Trophoblast cell (in vitro differentiated cells and primary cell): ENCODE measurements at regions not wholly inside any gene's neighbourhood (a gene's known extent, or its start where the extent isn't known, plus 50 kb on each side); places are given as distances from the start of the nearest gene placed in this dataset.

Experiments
- DNase-seq, 2 donors: peaks; one replicate each; pipeline ENCODE4 v3.0.0-alpha.2; 2016
- H2AFZ ChIP-seq: 2 replicates; pipeline ENCODE4 v1.6.1; 2013; ENCODE audit warnings: low read length, moderate library complexity, mild to moderate bottlenecking; ENCODE audit not compliant: insufficient read depth, poor library complexity
- H2AK5ac ChIP-seq: 2 replicates; pipeline ENCODE4 v1.6.1; 2013; ENCODE audit warnings: mild to moderate bottlenecking, low read length
- H2BK120ac ChIP-seq: 2 replicates; pipeline ENCODE4 v1.6.1; 2013; ENCODE audit warnings: low read length, mild to moderate bottlenecking, moderate library complexity; ENCODE audit not compliant: insufficient read depth, poor library complexity
- H2BK12ac ChIP-seq: 2 replicates; pipeline ENCODE4 v1.6.1; 2013; ENCODE audit warnings: mild to moderate bottlenecking, low read length, moderate library complexity
- H2BK5ac ChIP-seq: 2 replicates; pipeline ENCODE4 v1.6.1; 2013; ENCODE audit warnings: low read length, low read depth, moderate library complexity, mild to moderate bottlenecking; ENCODE audit not compliant: poor library complexity
- H3K14ac ChIP-seq: 2 replicates; pipeline ENCODE4 v1.6.1; 2013; ENCODE audit warnings: mild to moderate bottlenecking, low read length
- H3K18ac ChIP-seq: 2 replicates; pipeline ENCODE4 v1.6.1; 2013; ENCODE audit warnings: mild to moderate bottlenecking, low read length
- H3K23ac ChIP-seq: 2 replicates; pipeline ENCODE4 v1.6.1; 2013; ENCODE audit warnings: low read length
- H3K27ac ChIP-seq: 2 replicates; pipeline ENCODE4 v1.5.1; 2013; ENCODE audit warnings: low read depth, mild to moderate bottlenecking, inconsistent platforms, low read length, moderate library complexity
- H3K27me3 ChIP-seq: 2 replicates; pipeline ENCODE4 v1.6.1; 2013; ENCODE audit warnings: inconsistent platforms, mild to moderate bottlenecking, low read length, moderate library complexity; ENCODE audit not compliant: insufficient read depth
- H3K36me3 ChIP-seq, 2 experiments: 1 replicate in 1 of 2; 2 replicates in 1 of 2; pipeline ENCODE4 v1.6.1; 2013; ENCODE audit warnings: low read length in 2 of 2, mild to moderate bottlenecking in 2 of 2, moderate library complexity in 1 of 2; ENCODE audit not compliant: insufficient read depth in 2 of 2, control insufficient read depth in 1 of 2
- H3K4ac ChIP-seq: 2 replicates; pipeline ENCODE4 v1.6.1; 2013; ENCODE audit warnings: low read depth, mild to moderate bottlenecking, low read length, moderate library complexity
- H3K4me1 ChIP-seq, 2 experiments: 1 replicate in 1 of 2; 2 replicates in 1 of 2; pipeline ENCODE4 v1.6.1; 2013; ENCODE audit warnings: low read length in 2 of 2, mild to moderate bottlenecking in 2 of 2, moderate library complexity in 1 of 2; ENCODE audit not compliant: insufficient read depth in 2 of 2, control insufficient read depth in 1 of 2
- H3K4me2 ChIP-seq: 2 replicates; pipeline ENCODE4 v1.6.1; 2013; ENCODE audit warnings: inconsistent platforms, mild to moderate bottlenecking, low read length, moderate library complexity
- H3K4me3 ChIP-seq: 2 replicates; pipeline ENCODE4 v1.5.1; 2013; ENCODE audit warnings: mild to moderate bottlenecking, low read depth, low read length, inconsistent platforms
- H3K79me1 ChIP-seq: one replicate; pipeline ENCODE4 v1.6.1; 2013; ENCODE audit warnings: low read length
- H3K79me2 ChIP-seq: 2 replicates; pipeline ENCODE4 v1.6.1; 2013; ENCODE audit warnings: low read length, mild to moderate bottlenecking; ENCODE audit not compliant: control insufficient read depth, insufficient read depth, poor library complexity
- H3K9ac ChIP-seq: 2 replicates; pipeline ENCODE4 v1.6.1; 2013; ENCODE audit warnings: mild to moderate bottlenecking, low read length
- H3K9me3 ChIP-seq: 2 replicates; pipeline ENCODE4 v1.6.1; 2013; ENCODE audit warnings: low read depth, mild to moderate bottlenecking, control low read depth, inconsistent platforms, low read length; ENCODE audit not compliant: insufficient read depth
- H4K12ac ChIP-seq: 2 replicates; pipeline ENCODE4 v1.6.1; 2013; ENCODE audit warnings: low read depth, mild to moderate bottlenecking, low read length, moderate library complexity
- H4K8ac ChIP-seq: 2 replicates; pipeline ENCODE4 v1.6.1; 2013; ENCODE audit warnings: low read depth, mild to moderate bottlenecking, low read length, moderate library complexity
- H4K91ac ChIP-seq: one replicate; pipeline ENCODE4 v1.6.1; 2013; ENCODE audit warnings: low read depth, mild to moderate bottlenecking, low read length, moderate library complexity
- WGBS: extraction: QIAGEN DNeasy Blood & Tissue Kit; methylation state at CpG from one replicate; pipeline ENCODE4 v1.1.7; 2013; ENCODE audit warnings: missing lambda C conversion rate; ENCODE audit not compliant: insufficient read length, insufficient coverage; ENCODE audit errors: extremely low coverage; 5-methylcytosine and 5-hydroxymethylcytosine counted together

DNA sequence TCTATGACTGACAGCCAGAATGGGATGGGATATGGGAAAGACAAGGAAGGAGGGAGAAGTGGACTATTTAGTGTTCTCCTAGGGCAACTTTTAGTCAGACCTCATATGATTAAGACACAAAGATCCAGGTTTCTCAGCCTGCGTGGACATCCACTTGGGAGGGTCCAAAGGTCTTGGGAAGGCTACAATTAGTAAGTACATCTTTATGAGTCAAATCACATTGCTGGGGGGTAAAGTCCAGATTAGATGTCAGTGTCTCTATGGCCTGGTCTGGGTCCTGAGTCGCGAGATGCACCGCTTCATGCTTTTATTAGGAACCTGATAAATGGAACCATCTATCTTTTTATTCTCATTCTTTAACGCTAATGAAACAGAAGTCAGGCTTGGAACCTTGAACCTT, 378.4 kb upstream of the ASIC2 start:
- no peak overlapping the region for H2AFZ ChIP-seq
- no peak overlapping the region for H3K14ac ChIP-seq
- no peak overlapping the region for H3K4me2 ChIP-seq
- H3K18ac ChIP-seq = no peak overlapping the region
- no peak overlapping the region for H4K8ac ChIP-seq
- no CpG with 5 or more reads among the region's 5 CpGs for WGBS
- H4K12ac ChIP-seq = no peak overlapping the region
- no peaks in the 10 kb centered on the region for H3K27me3 ChIP-seq
- no peaks in the 10 kb centered on the region for H3K79me1 ChIP-seq
- no peaks in the 10 kb centered on the region for H3K9me3 ChIP-seq
- no peak overlapping the region for H3K27ac ChIP-seq
- no peak overlapping the region for H3K9ac ChIP-seq
- H3K23ac ChIP-seq = no peak overlapping the region
- no peak overlapping the region for H3K4ac ChIP-seq
- no peaks in the 10 kb centered on the region for H3K4me1 ChIP-seq
- H2BK120ac ChIP-seq = no peak overlapping the region
- H4K91ac ChIP-seq = no peak overlapping the region
- H2BK12ac ChIP-seq = no peak overlapping the region
- H3K4me3 ChIP-seq = no peak overlapping the region
- no peaks in the 10 kb centered on the region for H3K79me2 ChIP-seq
- H2AK5ac ChIP-seq = no peak overlapping the region
- no peak overlapping the region for H2BK5ac ChIP-seq
- no peaks in the 10 kb centered on the region for H3K36me3 ChIP-seq
- DNase-seq = no peak

DNA sequence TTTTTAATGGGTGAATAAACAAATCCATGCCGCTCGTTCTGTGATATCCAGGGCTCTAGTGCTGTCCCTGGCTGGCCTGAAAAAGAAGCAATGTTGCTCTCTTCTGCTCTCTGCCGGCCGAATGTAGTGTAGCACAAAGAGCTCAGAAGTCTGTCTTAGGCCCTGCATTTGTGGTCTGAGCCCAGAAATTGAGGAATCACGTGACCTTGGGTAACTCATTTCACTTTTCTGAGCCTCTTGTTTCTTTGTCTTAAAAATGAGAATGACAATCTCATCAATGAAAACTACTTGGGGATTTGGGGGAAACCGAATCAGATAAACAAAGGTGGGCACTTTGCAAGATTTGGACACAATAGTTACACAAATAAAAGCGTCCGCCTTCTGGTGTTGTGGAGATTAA, 381.6 kb upstream of the ASIC2 start:
- no peak overlapping the region for H3K4me3 ChIP-seq
- H3K79me1 ChIP-seq = no peaks in the 10 kb centered on the region

DNA sequence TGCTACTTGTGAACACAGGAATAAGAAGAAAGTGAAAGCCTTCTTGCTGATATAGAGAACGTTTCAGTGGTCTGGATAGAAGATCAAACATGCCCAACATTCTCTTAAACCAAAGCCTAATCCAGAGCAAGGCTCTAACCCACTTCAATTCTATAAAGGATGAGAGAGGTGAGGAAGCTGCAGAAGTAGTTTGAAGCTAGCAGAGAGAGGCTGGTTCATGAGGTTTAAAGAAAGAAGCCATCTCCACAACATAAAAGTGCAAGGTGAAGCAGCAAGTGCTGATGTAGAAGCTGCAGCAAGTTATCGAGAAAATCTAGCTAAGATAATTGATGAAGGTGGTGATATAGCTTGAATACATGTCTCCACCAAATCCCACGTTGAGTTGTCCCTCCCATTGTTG, 383.3 kb upstream of the ASIC2 start:
- no peaks in the 10 kb centered on the region for H3K4me1 ChIP-seq
- H3K79me2 ChIP-seq = no peaks in the 10 kb centered on the region
- H3K9ac ChIP-seq = no peak overlapping the region
- H3K23ac ChIP-seq = no peak overlapping the region
- no peaks in the 10 kb centered on the region for H3K27me3 ChIP-seq
- no peak overlapping the region for H4K91ac ChIP-seq
- no peak overlapping the region for H2BK120ac ChIP-seq
- no peak overlapping the region for H3K4me3 ChIP-seq
- H2AFZ ChIP-seq = no peak overlapping the region
- no CpG with 5 or more reads among the region's 3 CpGs for WGBS
- H3K36me3 ChIP-seq = no peaks in the 10 kb centered on the region
- no peak for DNase-seq
- no peaks in the 10 kb centered on the region for H3K9me3 ChIP-seq
- no peak overlapping the region for H3K27ac ChIP-seq
- H3K18ac ChIP-seq = no peak overlapping the region
- no peaks in the 10 kb centered on the region for H3K79me1 ChIP-seq
- no peak overlapping the region for H2AK5ac ChIP-seq
- H3K14ac ChIP-seq = no peak overlapping the region
- no peak overlapping the region for H4K8ac ChIP-seq
- no peak overlapping the region for H3K4ac ChIP-seq
- H2BK5ac ChIP-seq = no peak overlapping the region
- no peak overlapping the region for H2BK12ac ChIP-seq
- no peak overlapping the region for H4K12ac ChIP-seq
- no peak overlapping the region for H3K4me2 ChIP-seq

More for the DNA sequence above, 381.6 kb upstream of the ASIC2 start:
- Histone ChIP-seq H2AK5ac (no peak overlapping the region), H3K14ac (no peak overlapping the region), H3K27me3 (no peaks in the 10 kb centered on the region), H3K9me3 (no peaks in the 10 kb centered on the region), H3K4me2 (no peak overlapping the region), H4K91ac (no peak overlapping the region), H3K4me1 (no peaks in the 10 kb centered on the region), H3K18ac (no peak overlapping the region), H3K23ac (no peak overlapping the region), H4K8ac (no peak overlapping the region), H3K36me3 (no peaks in the 10 kb centered on the region), H2BK120ac (no peak overlapping the region), H4K12ac (no peak overlapping the region), H3K27ac (no peak overlapping the region), H2BK12ac (no peak overlapping the region), H3K4ac (no peak overlapping the region), H3K9ac (no peak overlapping the region), H3K79me2 (no peaks in the 10 kb centered on the region), H2AFZ (no peak overlapping the region), H2BK5ac (no peak overlapping the region)
- no CpG with 5 or more reads among the region's 8 CpGs for WGBS
- peak; percentile 42 to 81 for DNase-seq

DNA sequence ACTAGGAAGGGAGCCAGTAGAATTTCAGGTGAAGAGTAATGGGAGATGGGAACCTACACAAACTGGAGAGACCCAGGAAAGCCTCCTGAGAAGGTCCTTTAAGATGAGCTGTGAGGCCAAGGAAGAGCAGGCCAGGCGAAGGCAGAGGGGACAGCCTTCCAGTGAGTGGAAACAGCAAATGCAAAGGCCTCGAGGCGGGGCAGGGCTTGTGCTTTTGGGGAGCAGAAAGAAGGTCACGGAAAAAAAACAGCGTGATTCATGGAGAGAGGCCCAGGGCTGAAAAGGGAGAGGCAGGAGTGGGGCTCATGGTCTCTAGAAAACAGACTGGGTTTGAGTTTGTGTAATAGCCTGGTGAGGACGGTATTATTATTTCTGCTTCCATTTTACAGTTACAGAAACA, 386.5 kb upstream of the ASIC2 start:
- Histone ChIP-seq H3K9me3 (no peaks in the 10 kb centered on the region), H4K91ac (no peak overlapping the region), H3K4me3 (no peak overlapping the region), H3K4me2 (no peak overlapping the region), H3K79me1 (no peaks in the 10 kb centered on the region), H2AFZ (no peak overlapping the region), H2BK5ac (no peak overlapping the region), H2BK120ac (no peak overlapping the region), H3K9ac (no peak overlapping the region), H3K27me3 (no peaks in the 10 kb centered on the region), H3K4me1 (no peaks in the 10 kb centered on the region), H3K18ac (no peak overlapping the region), H4K8ac (no peak overlapping the region), H3K23ac (no peak overlapping the region), H3K14ac (no peak overlapping the region), H3K36me3 (no peaks in the 10 kb centered on the region), H3K27ac (no peak overlapping the region), H2BK12ac (no peak overlapping the region), H3K4ac (no peak overlapping the region), H3K79me2 (no peaks in the 10 kb centered on the region), H2AK5ac (no peak overlapping the region), H4K12ac (no peak overlapping the region)
- WGBS = no CpG with 5 or more reads among the region's 6 CpGs
- DNase-seq = no peak
